NCI-H146 (cell line): ENCODE measurements at regions not wholly inside any gene's neighbourhood (a gene's known extent, or its start where the extent isn't known, plus 50 kb on each side); places are given as distances from the start of the nearest gene placed in this dataset.
"Not testable (repeated sequence)": the region's sequence is repeated elsewhere in the genome, so short reads cannot be mapped to it uniquely, and the experiment has no call there.

Experiments used
- DNase-seq: peaks from one replicate; lab custom pipeline; 2025; lab: John Stamatoyannopoulos, UW

DNA sequence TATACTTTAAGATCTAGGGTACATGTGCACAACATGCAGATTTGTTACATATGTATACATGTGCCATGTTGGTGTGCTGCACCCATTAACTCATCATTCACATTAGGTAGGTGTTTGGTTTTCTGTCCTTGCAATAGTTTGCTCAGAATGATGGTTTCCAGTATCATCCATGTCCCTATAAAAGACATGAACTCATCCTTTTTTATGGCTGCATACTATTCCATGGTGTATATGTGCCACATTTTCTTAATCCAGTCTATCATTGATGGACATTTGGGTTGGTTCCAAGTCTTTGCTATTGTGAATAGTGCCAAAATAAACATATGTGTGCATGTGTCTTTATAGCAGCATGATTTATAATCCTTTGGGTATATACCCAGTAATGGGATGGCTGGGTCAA, 747.1 kb upstream of the MEF2C start:
- DNase-seq: not testable (repeated sequence)

DNA sequence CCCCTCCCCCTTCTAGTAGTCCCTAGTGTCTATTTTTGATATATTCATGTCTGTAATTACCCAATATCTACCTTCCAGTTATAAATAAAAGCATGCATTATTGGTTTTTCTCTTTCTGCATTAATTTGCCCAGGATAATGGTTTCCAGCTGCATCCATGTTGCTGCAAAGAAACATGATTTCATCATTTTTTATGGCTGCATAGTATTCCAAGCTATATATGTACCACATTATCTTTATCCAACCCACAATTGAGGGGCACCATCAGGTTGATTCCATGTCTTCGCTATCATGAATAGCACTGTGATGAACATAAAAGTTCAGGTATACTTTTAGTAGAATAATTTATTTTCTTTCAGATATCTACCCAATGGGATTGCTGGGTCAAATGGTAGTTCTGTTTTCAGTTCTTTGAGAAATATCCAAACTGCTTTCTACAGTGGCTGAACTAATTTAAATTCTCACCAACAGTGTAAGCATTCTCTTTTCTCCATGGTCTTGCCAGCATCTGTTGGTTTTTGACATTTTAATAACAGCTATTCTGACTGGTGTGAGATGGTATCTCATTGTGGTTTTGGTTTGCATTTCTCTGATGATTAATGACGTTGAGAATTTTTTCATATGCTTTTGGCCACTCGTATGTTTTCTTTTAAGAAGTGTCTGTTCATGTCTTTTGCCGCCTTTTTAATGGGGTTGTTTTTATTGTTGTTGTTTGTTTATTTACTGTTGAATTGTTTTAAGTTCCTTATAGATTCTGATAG, 746.1 kb upstream of the MEF2C start:
- no peak for DNase-seq

- DNase-seq: no peak
Measured at GRCh38 chr5:89615839-89616518, 733.0 kb upstream of the MEF2C start.

DNA sequence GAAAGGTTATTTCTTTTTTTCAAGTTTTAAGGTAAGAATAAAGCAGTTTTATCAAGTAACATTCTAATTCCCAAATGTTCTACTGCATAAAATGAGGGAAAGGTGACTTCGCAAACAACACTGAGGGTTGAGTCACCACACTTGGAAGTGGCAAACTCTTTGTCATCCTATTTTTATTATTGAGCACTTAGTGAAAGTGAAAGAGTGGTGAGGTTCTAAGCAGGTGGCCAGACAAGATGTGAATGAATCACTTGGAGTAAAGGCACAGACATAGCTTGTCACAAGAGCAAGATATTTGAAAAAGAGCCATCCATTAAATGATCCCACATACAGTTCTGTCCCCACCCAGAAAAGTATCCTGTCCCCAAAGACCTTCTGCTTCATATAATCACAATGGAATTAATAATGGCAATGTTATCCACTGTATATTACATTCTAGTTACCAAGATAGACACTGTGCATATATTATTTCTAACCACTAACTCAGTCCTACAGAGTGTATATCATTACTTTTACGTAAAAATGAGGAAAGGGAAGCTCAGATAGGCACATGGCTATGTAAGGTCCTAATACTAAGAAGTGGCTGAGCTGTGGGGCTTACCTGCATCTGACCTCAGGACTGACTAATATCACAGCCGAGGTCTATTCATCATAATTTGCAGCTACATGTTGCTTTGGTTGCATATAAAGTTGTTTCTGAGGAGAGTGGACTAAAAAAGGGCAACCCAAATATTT, 730.4 kb upstream of the MEF2C start:
- DNase-seq: no peak

- peak; percentile 23 for DNase-seq
Measured at GRCh38 chr5:89606939-89607534, 724.1 kb upstream of the MEF2C start.

- no peak for DNase-seq
Measured at GRCh38 chr5:89604342-89604741, 721.4 kb upstream of the MEF2C start.

- DNase-seq: no peak
Measured at GRCh38 chr5:89601880-89602279, 718.9 kb upstream of the MEF2C start.

DNA sequence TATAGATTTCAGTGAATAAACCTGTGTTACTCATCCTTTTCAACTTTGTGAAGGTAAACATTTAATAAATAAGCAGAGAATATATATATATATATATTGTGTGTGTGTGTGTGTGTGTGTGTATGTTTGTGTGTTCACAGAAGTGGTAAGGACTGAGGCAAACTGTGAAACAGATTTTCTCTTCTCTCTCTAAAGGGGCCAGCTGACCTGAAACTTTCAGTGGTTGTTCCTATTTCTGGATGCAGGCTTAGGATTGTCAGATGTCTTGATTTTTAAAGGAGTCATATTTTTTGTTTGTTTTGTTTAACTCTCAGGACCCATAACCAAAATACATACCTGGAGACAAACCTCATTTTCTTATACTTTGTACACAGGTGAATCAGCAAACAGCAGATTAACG, 714.9 kb upstream of the MEF2C start:
- DNase-seq: no peak

DNA sequence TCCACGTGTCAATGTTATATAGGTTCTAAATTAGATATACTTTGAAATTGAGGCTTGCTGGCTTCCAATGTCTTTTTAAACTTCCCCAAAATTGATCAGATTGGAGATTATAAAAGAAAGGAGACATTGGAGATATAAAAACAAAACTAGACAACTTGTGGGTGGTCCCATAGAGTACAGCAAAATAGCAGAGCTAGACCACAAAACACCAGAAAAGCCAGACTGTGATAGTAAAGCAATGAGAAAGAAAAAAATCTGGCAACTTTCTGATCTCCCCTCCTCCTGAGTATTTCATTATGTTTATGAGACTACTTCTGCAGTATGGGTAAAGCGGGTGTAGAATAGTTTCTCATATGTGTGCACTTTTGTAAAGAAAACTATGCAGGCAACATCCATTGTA, 713.8 kb upstream of the MEF2C start:
- no peak for DNase-seq

DNA sequence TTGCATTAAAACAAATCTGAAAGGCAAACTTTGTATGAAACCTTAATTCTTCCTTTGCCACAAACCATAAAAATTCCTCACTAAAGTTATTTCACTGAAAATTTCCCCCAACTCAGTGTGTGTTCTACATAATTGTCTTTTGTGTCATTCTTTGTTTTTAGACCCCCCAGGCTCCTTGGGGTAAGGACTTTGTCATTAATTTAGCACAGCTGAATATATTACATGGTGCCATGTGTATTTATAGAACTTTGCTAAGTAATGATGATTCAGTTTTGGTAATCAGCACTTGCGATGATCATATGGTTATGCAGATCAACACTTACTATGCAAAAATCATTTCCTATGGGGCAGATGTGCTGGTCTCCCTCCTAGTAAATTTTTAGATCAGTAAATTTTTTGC, 712.1 kb upstream of the MEF2C start:
- no peak for DNase-seq

DNA sequence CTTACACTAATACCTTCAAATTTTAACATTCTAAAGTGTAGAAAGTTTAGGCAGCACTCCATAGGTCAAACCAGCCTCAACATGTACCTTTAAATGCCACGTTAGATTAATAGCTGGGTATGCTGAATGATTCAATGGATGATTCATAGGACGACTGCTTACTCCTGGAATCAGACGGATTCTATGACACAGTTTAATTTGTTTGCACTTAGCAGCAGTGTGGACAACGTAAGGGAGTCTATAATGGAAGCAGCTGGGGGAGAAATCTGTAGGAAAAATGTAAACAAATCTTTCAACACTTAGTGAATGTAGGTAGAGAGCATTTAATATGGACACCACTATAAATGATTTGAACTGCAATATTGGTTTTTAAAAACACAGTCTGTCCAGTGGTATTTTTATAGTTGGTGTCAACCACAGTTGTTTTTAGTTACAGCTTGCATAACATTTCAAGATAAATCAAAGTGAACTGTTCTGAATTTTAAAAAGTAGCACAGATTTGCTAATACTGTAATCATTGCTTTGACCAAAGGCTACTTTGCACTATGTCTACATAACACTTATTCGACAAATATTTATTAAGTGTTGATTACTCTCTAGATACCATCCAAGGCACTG, 701.5 kb upstream of the MEF2C start:
- DNase-seq: peak; percentile 76

DNA sequence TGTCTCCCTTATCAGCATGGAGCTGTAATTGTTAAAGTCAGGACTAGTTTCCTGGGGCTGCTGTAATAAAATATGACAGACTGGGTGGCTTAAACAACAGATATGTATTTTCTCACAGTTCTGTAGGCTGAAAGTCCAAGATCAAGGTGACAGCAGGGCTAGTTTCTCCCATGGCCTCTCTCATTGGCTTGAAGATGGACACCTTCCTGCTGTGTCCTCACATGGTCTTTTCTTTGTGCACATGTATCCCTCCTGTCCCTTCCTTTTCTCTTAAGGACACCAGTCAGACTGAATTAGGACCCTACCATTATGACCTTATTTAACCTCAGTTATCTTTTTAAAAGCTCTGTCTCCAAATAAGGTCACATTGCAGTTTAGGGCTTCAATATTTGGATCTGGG, 700.5 kb upstream of the MEF2C start:
- DNase-seq: no peak

DNA sequence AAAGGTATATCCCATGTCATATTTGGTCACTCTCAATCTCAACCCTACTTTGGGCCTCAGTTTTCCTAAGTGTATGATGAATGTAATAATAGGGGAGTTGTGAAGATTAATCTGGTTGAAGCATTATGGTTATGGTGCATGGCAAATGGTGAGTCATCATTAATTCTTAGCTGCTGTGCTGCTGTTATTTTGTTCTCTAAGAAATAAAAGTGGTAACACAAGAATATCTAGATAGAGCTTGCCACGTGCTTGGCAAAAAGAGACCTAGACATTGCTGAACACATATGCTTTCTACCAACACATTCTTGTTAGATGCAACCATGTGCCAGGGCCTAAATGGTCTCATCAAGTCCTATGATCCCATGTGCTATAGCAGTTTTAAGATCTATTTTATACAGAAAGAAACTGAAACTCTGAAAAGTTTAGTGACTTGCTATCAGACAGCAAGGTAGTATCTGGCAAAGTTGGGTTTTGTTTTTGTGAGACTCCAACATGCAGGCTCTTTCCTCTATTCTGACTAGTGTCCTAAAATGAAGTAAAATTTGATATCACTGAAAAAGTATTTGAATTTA, 699.9 kb upstream of the MEF2C start:
- no peak for DNase-seq

DNA sequence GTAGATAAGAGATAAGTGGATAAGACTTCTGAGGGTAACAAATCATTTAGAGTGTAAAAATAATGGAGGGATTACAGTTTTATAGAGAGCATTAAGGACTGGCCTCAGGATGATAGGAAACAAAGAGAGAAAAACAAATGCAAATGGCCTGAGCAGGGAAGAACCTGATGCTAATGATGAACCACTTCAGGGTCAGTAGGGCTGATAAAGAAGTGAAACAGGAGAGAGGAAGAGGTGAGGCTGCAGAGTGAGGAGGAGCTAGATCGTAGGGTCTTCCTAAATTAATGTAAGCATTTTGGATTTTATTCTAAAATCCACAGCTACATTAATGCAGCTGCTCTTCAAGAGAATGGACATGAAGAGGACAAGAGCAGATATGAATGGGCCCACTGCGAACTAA, 698.0 kb upstream of the MEF2C start:
- no peak for DNase-seq

- DNase-seq: no peak
Measured at GRCh38 chr5:89575319-89575718, 692.3 kb upstream of the MEF2C start.

DNA sequence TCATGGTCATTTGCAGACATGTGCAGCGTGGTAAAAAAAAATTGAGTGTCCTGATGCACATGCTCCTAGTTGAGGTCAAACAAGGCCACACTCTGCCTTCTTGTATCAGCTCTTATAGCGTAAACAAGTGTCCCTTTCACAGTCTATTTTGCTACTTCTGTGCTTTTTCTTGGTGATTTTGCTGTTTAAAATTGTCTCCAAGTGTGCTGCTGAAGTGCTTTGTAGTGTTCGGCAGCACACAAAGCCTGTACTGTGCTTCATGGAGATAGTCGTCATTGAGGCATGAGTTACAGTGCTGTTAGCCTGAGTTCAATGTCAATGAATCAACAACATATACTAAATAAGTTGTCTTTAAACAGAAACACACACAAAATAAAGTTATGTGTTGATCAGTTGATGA, 690.4 kb upstream of the MEF2C start:
- DNase-seq: no peak

- DNase-seq: no peak
Measured at GRCh38 chr5:89572696-89573095, 689.7 kb upstream of the MEF2C start.

DNA sequence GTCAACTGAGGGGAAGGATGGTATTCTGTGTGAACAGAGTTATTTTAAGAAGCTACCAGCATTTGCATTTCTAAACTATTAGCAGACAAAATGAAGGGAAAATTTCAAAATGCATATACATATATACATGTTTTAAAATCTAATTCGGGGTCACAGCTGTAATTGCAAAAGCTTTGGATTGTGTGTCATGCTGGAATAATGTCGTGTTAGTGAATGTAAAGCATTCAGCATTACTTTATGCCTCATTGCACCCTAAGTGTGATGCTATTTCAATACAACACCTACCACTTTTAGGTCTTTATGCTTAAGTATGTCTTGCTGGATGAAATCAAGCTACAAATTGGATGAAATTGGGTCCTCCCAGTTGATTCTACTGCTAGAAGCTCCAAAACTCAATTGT, 687.6 kb upstream of the MEF2C start:
- no peak for DNase-seq

- no peak for DNase-seq
Measured at GRCh38 chr5:89566340-89566739, 683.4 kb upstream of the MEF2C start.

DNA sequence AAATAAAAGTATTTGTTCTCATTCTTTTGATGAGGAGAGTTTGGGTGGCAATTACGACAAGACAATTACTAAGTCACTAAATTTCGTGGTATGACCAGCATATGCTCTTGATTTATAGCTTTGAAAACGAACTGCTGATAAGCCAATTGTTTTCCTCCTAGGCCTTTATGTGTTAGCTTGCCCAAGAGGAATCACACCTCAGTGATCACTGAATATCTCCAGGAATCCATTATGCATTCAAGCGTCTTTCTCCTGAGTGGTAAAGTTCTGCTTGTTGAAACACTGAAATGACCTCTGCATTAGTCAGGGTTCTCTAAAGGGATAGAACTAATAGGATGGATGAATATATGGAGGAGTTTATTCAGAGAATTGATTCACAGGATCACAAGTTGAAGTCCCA, 677.7 kb upstream of the MEF2C start:
- DNase-seq: peak; percentile 80

DNA sequence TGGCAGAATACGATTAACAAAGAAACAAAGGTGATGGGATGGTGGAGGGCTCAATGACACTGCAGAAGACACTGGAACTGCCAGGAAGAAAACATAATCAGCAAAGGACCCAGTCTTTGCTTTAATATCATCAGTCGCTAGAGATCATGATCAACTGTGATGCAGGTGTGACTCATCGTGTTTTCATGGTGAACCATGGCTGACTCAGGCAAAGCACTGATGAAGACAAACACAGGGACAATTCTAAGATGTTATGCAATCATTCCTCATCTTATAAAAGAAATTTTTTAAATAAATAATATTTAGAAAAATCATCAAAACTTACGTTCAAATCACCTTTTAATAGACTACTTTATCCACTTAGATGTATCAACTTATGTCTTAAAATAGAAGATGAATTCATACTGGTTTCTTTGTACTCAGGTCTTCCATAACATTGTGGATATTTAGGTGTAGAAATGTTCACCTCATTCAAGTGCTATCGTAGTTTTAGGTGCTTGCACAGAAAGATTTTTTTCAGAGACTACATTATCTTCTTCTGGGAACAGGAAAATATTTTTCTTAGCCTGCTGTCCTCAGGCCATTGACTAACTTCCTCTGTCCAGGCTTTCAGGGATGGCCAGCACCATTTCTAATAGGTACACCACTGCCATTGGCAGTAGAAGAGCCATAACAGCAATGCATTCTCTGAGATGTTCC, 673.4 kb upstream of the MEF2C start:
- DNase-seq: no peak
